Hematopoietic multipotent progenitor cell treated with erythropoietin and hydrocortisone succinate and interleukin-3 and kit ligand, for 15 days (in vitro differentiated cells): ENCODE measurements at regions not wholly inside any gene's neighbourhood (a gene's known extent, or its start where the extent isn't known, plus 50 kb on each side); places are given as distances from the start of the nearest gene placed in this dataset.

Experiments used
- DNase-seq: peaks from one replicate; pipeline ENCODE4 v3.0.0-alpha.2; 2015; ENCODE audit warnings: low spot score

- no peak for DNase-seq
Observed at GRCh38 chr5:159702826-159703225, 213.5 kb upstream of the ADRA1B start.

- no peak for DNase-seq
Observed at GRCh38 chr5:159704160-159704559, 212.1 kb upstream of the ADRA1B start.

- no peak for DNase-seq
Observed at GRCh38 chr5:159705948-159706347, 210.3 kb upstream of the ADRA1B start.

GRCh38 chr5:159708090-159708489 lies 208.2 kb upstream of the ADRA1B start:
- DNase-seq = no peak

GRCh38 chr5:159712672-159713071 lies 203.6 kb upstream of the ADRA1B start:
- DNase-seq = no peak

GRCh38 chr5:159713254-159713653 lies 203.0 kb upstream of the ADRA1B start:
- DNase-seq = no peak

GRCh38 chr5:159713773-159714172 lies 202.5 kb upstream of the ADRA1B start:
- no peak for DNase-seq

GRCh38 chr5:159725475-159725874 lies 190.8 kb upstream of the ADRA1B start:
- DNase-seq = no peak

- DNase-seq = no peak
Observed at GRCh38 chr5:159727167-159727566, 189.1 kb upstream of the ADRA1B start.

- DNase-seq = no peak
Observed at GRCh38 chr5:159730285-159730684, 186.0 kb upstream of the ADRA1B start.

- no peak for DNase-seq
Observed at GRCh38 chr5:159732220-159732619, 184.1 kb upstream of the ADRA1B start.

GRCh38 chr5:159734366-159734765 lies 181.9 kb upstream of the ADRA1B start:
- DNase-seq = no peak

GRCh38 chr5:159735036-159735435 lies 181.2 kb upstream of the ADRA1B start:
- DNase-seq = no peak

GRCh38 chr5:159735749-159736660 lies 180.3 kb upstream of the ADRA1B start:
- DNase-seq = no peak

GRCh38 chr5:159736844-159737243 lies 179.4 kb upstream of the ADRA1B start:
- no peak for DNase-seq

- no peak for DNase-seq
Observed at GRCh38 chr5:159737263-159737662, 179.0 kb upstream of the ADRA1B start.

- DNase-seq = no peak
Observed at GRCh38 chr5:159741829-159742322, 174.4 kb upstream of the ADRA1B start.

GRCh38 chr5:159743234-159743633 lies 173.0 kb upstream of the ADRA1B start:
- DNase-seq = no peak

GRCh38 chr5:159746707-159747106 lies 169.6 kb upstream of the ADRA1B start:
- no peak for DNase-seq

- no peak for DNase-seq
Observed at GRCh38 chr5:159749146-159749545, 167.1 kb upstream of the ADRA1B start.

- DNase-seq = no peak
Observed at GRCh38 chr5:159750226-159750625, 166.1 kb upstream of the ADRA1B start.

GRCh38 chr5:159751459-159751858 lies 164.8 kb upstream of the ADRA1B start:
- no peak for DNase-seq

- DNase-seq = no peak
Observed at GRCh38 chr5:159752622-159753275, 163.5 kb upstream of the ADRA1B start.
